ENCODE measurements at regions not wholly inside any gene's neighbourhood (a gene's known extent, or its start where the extent isn't known, plus 50 kb on each side); places are given as distances from the start of the nearest gene placed in this dataset.
A peak's percentile ranks its signal among the peaks of the same experiment; 100 is the strongest.

DNA sequence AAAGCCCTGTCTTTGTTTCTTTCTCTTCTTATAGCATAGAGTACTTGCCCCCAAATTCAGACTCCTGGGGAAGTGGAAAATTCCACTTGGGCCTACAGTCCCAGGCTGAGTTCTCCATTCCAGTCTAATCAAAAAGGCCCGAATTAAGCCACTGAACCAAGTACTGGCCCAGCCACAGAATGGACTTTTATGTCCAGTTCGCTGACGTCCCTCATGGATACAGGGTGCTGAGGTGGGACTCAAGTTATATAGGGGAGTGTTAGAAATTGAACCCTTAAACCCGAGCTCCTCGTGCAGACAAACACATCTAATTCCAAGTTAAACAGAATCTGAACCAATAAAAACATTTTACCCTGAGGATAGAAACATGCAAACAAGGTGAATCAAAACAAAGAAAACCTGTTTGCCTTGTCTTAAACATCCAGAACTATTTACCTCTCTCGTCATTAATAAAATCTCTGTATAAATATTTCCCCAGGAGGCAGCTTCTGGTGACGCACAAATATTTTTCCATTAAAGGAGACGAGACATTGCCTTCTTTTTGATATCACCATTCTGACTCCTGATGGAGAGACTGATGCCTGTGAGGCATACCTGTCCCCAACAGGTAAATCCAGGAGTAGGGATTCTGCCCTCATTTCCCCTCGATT is 136.8 kb upstream of the ARL4C start:
- DNase-seq (ENCODE audit: low read depth, low spot score), result no peak

GRCh38 chr2:234632527-234633391 is 135.9 kb upstream of the ARL4C start:
- DNase-seq (ENCODE audit: low read depth, low spot score), result no peak
- H3K4me3 ChIP-seq (ENCODE audit: low read length), result no peak overlapping the region

More for the DNA sequence above, 136.8 kb upstream of the ARL4C start:
- no peak overlapping the region for H3K4me3 ChIP-seq (ENCODE audit: low read length)

DNA sequence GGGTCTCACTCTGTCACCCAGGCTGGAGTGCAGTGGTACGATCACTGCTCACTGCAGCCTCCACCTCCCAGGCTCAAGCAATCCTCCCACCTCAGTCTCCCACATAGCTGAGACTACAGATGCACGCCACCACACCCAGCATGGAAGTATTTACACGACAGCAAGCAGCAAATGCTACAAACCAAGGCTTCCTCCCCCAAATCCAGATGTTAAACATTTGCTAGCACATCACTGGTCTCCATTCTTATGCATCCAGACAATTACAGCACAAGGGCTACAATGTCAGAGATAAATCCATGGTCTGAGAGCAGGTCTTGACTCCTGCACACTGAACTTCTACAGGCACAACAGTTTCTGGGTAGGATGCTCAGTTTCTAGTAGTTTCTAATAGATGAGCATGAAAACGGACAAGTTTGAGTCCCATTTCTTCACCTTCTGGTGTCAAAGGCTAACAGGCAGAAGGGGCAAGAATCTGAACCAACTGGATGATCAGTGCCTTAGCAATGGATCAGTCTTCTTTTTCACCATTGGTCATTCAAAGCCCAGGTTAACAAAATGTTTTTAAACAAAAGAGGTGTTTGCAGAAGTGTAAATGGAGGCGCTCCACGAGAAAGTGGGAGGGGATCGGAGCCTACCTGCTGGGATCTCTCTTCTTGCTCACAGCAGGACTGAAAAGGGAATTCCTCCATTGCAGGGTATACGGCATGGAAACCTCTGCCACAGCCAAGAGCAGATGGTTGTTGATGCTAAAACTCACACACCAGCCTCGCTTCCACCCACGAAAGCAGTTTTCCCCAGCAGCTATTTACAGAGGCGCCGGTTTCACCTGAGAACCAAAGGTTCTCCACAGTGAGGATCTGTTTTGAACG is 135.0 kb upstream of the ARL4C start:
- no peak for DNase-seq (ENCODE audit: low read depth, low spot score)
- H3K4me3 ChIP-seq (ENCODE audit: low read length), result no peak overlapping the region

- H3K4me3 ChIP-seq (ENCODE audit: low read length), result no peak overlapping the region
- no peak for DNase-seq (ENCODE audit: low read depth, low spot score)
Observed at GRCh38 chr2:234630801-234631261, 133.9 kb upstream of the ARL4C start.

GRCh38 chr2:234629596-234629995 is 132.7 kb upstream of the ARL4C start:
- H3K4me3 ChIP-seq (ENCODE audit: low read length), result no peak overlapping the region
- no peak for DNase-seq (ENCODE audit: low read depth, low spot score)

GRCh38 chr2:234628953-234629352 is 132.1 kb upstream of the ARL4C start:
- DNase-seq (ENCODE audit: low read depth, low spot score), result no peak
- no peak overlapping the region for H3K4me3 ChIP-seq (ENCODE audit: low read length)

DNA sequence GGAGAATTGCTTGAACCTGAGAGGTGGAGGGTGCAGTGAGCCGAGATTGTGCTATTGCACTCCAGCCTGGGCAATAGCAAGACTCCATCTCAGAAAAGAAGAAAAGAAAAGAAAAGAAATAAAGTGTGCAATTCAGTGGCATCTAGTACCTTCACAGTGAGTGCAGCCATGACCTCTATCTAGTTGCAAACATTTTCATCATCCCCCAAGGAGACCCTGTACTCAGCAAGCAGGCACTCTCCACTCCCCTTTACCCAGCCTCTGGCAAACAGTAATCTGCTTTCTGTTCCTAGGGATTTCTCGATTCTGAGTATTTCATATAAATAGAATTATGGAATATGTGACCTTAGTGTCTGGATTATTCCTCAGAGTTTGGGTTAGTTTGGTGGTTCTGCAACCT is 130.4 kb upstream of the ARL4C start:
- H3K4me3 ChIP-seq (ENCODE audit: low read length), result no peak overlapping the region
- no peak for DNase-seq (ENCODE audit: low read depth, low spot score)

DNA sequence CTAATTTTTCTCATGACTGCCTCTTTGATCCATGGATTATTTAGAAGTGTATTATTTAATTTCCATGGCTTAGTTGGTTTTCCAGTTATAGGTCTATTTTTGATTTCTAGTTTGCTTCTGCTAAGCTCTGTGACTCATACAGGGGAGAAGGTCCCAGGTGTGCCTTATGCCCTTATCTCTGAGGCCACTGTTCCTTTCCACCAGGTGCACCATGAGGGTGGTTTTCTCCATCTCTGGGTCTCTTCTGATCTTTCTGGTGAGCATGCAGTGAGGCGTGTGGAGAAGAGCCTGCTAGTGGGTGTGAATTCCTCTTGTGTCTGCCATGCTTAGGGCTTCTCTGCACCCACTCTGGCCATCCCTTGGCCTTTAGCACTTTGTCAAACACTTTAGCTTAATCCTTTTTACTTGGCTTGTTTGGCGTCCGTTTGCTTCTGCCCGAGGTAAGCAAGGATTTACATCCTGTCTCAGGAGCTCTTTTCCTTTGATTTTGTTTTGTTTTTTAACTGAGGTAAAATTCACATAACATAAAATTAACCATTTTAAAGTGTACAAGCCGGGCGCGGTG is 129.8 kb upstream of the ARL4C start:
- H3K4me3 ChIP-seq (ENCODE audit: low read length), result no peak overlapping the region
- DNase-seq (ENCODE audit: low read depth, low spot score), result peak; percentile 60

GRCh38 chr2:234625626-234626250 is 128.9 kb upstream of the ARL4C start:
- no peak overlapping the region for H3K4me3 ChIP-seq (ENCODE audit: low read length)
- peak; percentile 5 for DNase-seq (ENCODE audit: low read depth, low spot score)

DNA sequence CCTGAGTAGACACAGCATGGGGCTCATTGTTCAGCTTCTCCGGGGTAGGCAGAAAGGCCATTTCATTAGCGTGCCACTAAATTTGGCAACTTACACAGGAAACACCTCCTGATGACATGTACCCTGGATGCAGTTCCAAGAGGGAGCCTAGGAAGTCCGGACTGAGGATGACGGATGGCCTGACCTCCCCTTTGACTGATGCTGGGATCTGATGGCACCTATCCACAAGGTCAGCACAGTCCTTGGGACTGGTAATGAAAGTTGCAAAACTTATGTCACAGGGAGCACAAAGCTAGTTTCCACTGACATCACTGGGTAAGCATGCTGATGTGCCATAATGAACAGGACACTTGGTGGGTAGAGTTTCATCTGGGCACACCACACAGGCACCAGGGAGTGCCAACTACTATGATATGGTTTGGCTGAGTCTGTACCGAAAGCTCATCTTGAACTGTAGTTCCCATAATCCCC is 126.7 kb upstream of the ARL4C start:
- no peak for DNase-seq (ENCODE audit: low read depth, low spot score)
- no peak overlapping the region for H3K4me3 ChIP-seq (ENCODE audit: low read length)

GRCh38 chr2:234621120-234621519 is 124.2 kb upstream of the ARL4C start:
- DNase-seq (ENCODE audit: low read depth, low spot score), result no peak
- H3K4me3 ChIP-seq (ENCODE audit: low read length), result no peak overlapping the region

DNA sequence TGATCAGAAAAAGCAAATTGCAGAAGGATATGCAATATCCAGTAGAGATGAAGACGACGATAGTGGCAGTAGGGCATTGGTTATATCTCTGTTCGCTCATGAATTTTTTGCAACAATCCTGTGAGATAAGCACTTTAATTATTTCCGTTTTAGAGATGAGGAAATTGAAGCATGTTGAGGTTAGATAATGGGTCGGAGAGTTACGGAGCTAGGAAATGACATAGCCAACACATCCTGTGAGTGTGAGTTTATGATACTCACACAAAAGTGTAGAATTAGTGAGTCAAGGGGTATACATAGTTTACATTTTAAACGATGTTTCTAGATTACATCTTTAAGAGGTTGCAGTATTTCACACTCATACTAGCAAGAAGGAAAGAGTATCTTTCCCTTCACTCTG is 123.1 kb upstream of the ARL4C start:
- H3K4me3 ChIP-seq (ENCODE audit: low read length), result no peak overlapping the region
- DNase-seq (ENCODE audit: low read depth, low spot score), result peak; percentile 74

GRCh38 chr2:234615643-234616356 is 118.9 kb upstream of the ARL4C start:
- no peak for DNase-seq (ENCODE audit: low read depth, low spot score)
- H3K4me3 ChIP-seq (ENCODE audit: low read length), result no peak overlapping the region

DNA sequence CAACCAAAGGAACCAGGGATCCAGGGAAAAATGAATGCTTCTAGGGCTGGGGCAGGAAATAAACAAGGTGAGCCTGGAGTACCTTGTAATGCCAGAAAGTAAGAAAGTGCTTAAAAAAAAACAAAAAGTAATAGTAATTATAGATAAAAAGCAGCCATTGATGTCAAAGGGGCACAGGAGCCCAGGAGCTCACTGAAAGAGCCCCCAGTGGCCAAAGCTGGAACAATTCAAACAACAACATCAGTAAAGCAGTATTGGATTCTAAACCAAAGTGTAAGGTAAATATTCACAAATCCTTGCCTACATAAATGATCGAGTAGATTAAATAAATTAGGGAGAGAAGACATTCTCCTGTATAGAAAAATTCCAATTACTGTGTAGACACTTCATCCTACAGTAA is 114.3 kb upstream of the ARL4C start:
- H3K4me3 ChIP-seq (ENCODE audit: low read length), result no peak overlapping the region
- peak; percentile 20 for DNase-seq (ENCODE audit: low read depth, low spot score)

DNA sequence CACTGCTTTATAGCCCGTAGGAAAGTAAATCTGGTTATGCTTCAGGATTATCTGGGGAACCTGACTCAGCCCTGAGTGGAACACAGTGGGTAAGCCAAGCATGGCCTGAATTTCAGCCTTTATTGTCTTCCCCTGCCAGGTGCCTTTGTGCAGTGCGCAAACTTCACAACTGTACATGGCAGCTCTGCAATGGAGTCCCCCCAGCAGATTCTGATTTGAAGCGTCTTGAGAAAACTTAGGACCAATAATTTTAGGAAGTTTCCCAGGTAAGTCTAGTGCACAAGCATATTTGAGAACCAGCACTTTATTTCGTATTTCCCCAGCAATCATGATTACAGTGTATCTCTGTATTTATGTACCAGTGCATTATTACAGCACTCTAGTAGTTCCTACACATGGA is 112.1 kb upstream of the ARL4C start:
- no peak for DNase-seq (ENCODE audit: low read depth, low spot score)
- no peak overlapping the region for H3K4me3 ChIP-seq (ENCODE audit: low read length)

- no peak overlapping the region for H3K4me3 ChIP-seq (ENCODE audit: low read length)
- no peak for DNase-seq (ENCODE audit: low read depth, low spot score)
Observed at GRCh38 chr2:234607691-234608090, 110.8 kb upstream of the ARL4C start.

GRCh38 chr2:234606896-234607295 is 110.0 kb upstream of the ARL4C start:
- H3K4me3 ChIP-seq (ENCODE audit: low read length), result no peak overlapping the region
- no peak for DNase-seq (ENCODE audit: low read depth, low spot score)

- H3K4me3 ChIP-seq (ENCODE audit: low read length), result no peak overlapping the region
- DNase-seq (ENCODE audit: low read depth, low spot score), result no peak
Observed at GRCh38 chr2:234603619-234604018, 106.7 kb upstream of the ARL4C start.

Measured in Jurkat, Clone E6-1 (cell line).